OCI-LY3 (cell line): ENCODE measurements at regions not wholly inside any gene's neighbourhood (a gene's known extent, or its start where the extent isn't known, plus 50 kb on each side); places are given as distances from the start of the nearest gene placed in this dataset.

Experiments
- CTCF ChIP-seq: fragments of 200-600, 300-600 bp; sonication (generic); IDR thresholded peaks from 2 replicates; pipeline ENCODE4 v1.5.1; 2014; ENCODE audit warnings: antibody characterized with exemption, low read length, low read depth
- EZH2phosphoT487 ChIP-seq: fragments of 200-600 bp; shearing (Covaris generic); IDR thresholded peaks from 2 replicates; pipeline ENCODE4 v1.6.1; 2018; ENCODE audit warnings: antibody characterized with exemption, mixed run types, low read depth

DNA sequence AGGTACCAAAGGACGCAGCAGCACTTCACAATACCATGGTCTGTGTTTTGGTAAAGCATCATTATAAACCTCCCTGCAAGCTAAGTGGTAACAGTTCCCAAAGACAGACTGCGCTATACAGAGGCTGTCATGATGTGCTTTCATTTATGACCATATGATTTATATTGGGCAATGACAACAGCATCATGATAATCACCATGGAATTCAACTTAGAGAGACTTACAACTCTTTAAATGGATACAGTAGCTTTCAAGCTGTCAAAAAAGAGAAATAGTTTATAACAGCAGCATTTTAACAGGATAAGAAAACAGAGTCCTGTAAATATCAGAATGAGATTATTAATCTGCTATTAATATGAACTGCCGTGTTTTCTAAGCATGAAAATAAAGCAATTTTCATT lies 341.7 kb downstream of the GPR37 start:
- TF ChIP-seq CTCF: no peak
- TF ChIP-seq EZH2phosphoT487: no peak
